SK-N-SH treated with all-trans-retinoic acid at 6 μM for 48 hours (cell line): ENCODE measurements at regions not wholly inside any gene's neighbourhood (a gene's known extent, or its start where the extent isn't known, plus 50 kb on each side); places are given as distances from the start of the nearest gene placed in this dataset.

Source experiments
- ARNTL ChIP-seq: fragments of 450-650 bp; formaldehyde crosslinking; IDR thresholded peaks from 2 replicates; pipeline ENCODE4 v1.5.0; 2020; ENCODE audit warnings: low read depth, mild to moderate bottlenecking, moderate library complexity, borderline replicate concordance
- RARB ChIP-seq: fragments of 250-450 bp; sonication (Bioruptor Pico); IDR thresholded peaks from 2 replicates; pipeline ENCODE4 v1.8.0; 2021; ENCODE audit warnings: mild to moderate bottlenecking, moderate library complexity
- TCF4 ChIP-seq: fragments of 250-450 bp; sonication (Bioruptor Pico); IDR thresholded peaks from 2 replicates; pipeline ENCODE4 v1.8.0; 2021; ENCODE audit warnings: mild to moderate bottlenecking, moderate library complexity, borderline replicate concordance
- TOX ChIP-seq: fragments of 250-450 bp; sonication (Bioruptor Pico); IDR thresholded peaks from 2 replicates; pipeline ENCODE4 v1.8.0; 2021; ENCODE audit warnings: mild to moderate bottlenecking, moderate library complexity, borderline replicate concordance
- TF ChIP-seq, protein P1 (sequence below): fragments of 250-450 bp; sonication (Bioruptor Pico); IDR thresholded peaks from 2 replicates; pipeline ENCODE4 v1.5.1; 2020; ENCODE audit warnings: low read depth, mild to moderate bottlenecking, moderate library complexity

GRCh38 chr2:234231460-234231859 is 181.0 kb downstream of the SPP2 start:
- TF ChIP-seq ARNTL: no peak
- no peak for TF ChIP-seq TCF4
- no peak for TF ChIP-seq RARB (CRISPR knock-in tag)
- TF ChIP-seq TOX: no peak
- TF ChIP-seq, protein P1, sequence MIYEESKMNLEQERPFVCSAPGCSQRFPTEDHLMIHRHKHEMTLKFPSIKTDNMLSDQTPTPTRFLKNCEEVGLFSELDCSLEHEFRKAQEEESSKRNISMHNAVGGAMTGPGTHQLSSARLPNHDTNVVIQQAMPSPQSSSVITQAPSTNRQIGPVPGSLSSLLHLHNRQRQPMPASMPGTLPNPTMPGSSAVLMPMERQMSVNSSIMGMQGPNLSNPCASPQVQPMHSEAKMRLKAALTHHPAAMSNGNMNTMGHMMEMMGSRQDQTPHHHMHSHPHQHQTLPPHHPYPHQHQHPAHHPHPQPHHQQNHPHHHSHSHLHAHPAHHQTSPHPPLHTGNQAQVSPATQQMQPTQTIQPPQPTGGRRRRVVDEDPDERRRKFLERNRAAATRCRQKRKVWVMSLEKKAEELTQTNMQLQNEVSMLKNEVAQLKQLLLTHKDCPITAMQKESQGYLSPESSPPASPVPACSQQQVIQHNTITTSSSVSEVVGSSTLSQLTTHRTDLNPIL (CRISPR knock-in tag): no peak
